ENCODE measurements at regions not wholly inside any gene's neighbourhood (a gene's known extent, or its start where the extent isn't known, plus 50 kb on each side); places are given as distances from the start of the nearest gene placed in this dataset.

GRCh38 chr4:187172340-187172761 is 448.7 kb upstream of the FAT1 start:
- DNase-seq (no peak), ATAC-seq (ENCODE audit: insufficient read depth, low FRiP score) (no peak)
- no peak overlapping the region for H3K4me3 ChIP-seq
- no peak overlapping the region for H3K9ac ChIP-seq (ENCODE audit: insufficient read depth in 1 of 2, low read length in 2 of 2)
- H3K9me3 ChIP-seq (ENCODE audit: control insufficient read depth in 4 of 4, insufficient read depth in 3 of 4, low read length in 3 of 4): peaks cover 0 to 5% (median 0%) of the 10 kb centered on the region in 4 donors
- H3K27ac ChIP-seq (ENCODE audit: low read depth in 1 of 2, low read length in 1 of 2): peak overlapping the region in 1 of 2 donors; percentile 1
- peaks cover 0 to 17% (median under 1%) of the 10 kb centered on the region in 5 donors for H3K4me1 ChIP-seq (ENCODE audit: control insufficient read depth in 5 of 5, insufficient read depth in 5 of 5, low read length in 5 of 5)
- TF ChIP-seq CTCF (IDR thresholded peaks at IDR 0.05; ENCODE audit: control extremely low read depth, extremely low read depth): no peak
- no peaks in the 10 kb centered on the region for H3K36me3 ChIP-seq (ENCODE audit: control insufficient read depth in 4 of 4, insufficient read depth in 4 of 4, low read length in 4 of 4)
- 53 to 62% methylated on average over 7 of the region's 7 CpGs for WGBS, 2 donors
- H3K27me3 ChIP-seq (ENCODE audit: control insufficient read depth in 3 of 3, insufficient read depth in 3 of 3, low read length in 2 of 3): no peaks in the 10 kb centered on the region

GRCh38 chr4:187174749-187175148 is 451.1 kb upstream of the FAT1 start:
- H3K27me3 ChIP-seq (ENCODE audit: control insufficient read depth in 3 of 3, insufficient read depth in 3 of 3, low read length in 2 of 3): no peaks in the 10 kb centered on the region
- H3K4me1 ChIP-seq (ENCODE audit: control insufficient read depth in 5 of 5, insufficient read depth in 5 of 5, low read length in 5 of 5): peaks cover 0 to 40% (median 1%) of the 10 kb centered on the region in 5 donors
- no peak overlapping the region for H3K4me3 ChIP-seq
- no peak overlapping the region for H3K9ac ChIP-seq (ENCODE audit: insufficient read depth in 1 of 2, low read length in 2 of 2)
- WGBS, 2 donors: 84 to 86% methylated on average over 8 of the region's 8 CpGs
- H3K36me3 ChIP-seq (ENCODE audit: control insufficient read depth in 4 of 4, insufficient read depth in 4 of 4, low read length in 4 of 4): no peaks in the 10 kb centered on the region
- DNase-seq (no peak), ATAC-seq (ENCODE audit: insufficient read depth, low FRiP score) (no peak)
- H3K27ac ChIP-seq (ENCODE audit: low read depth in 1 of 2, low read length in 1 of 2): no peak overlapping the region
- TF ChIP-seq CTCF (IDR thresholded peaks at IDR 0.05; ENCODE audit: control extremely low read depth, extremely low read depth): no peak
- peaks cover 0 to 5% (median 0%) of the 10 kb centered on the region in 4 donors for H3K9me3 ChIP-seq (ENCODE audit: control insufficient read depth in 4 of 4, insufficient read depth in 3 of 4, low read length in 3 of 4)

- H3K4me1 ChIP-seq (ENCODE audit: control insufficient read depth in 5 of 5, insufficient read depth in 5 of 5, low read length in 5 of 5): peaks cover 0 to 44% (median 1%) of the 10 kb centered on the region in 5 donors
- H3K36me3 ChIP-seq (ENCODE audit: control insufficient read depth in 4 of 4, insufficient read depth in 4 of 4, low read length in 4 of 4): no peaks in the 10 kb centered on the region
- no peaks in the 10 kb centered on the region for H3K27me3 ChIP-seq (ENCODE audit: control insufficient read depth in 3 of 3, insufficient read depth in 3 of 3, low read length in 2 of 3)
- no peak overlapping the region for H3K9ac ChIP-seq (ENCODE audit: insufficient read depth in 1 of 2, low read length in 2 of 2)
- DNase-seq (no peak), ATAC-seq (ENCODE audit: insufficient read depth, low FRiP score) (no peak)
- 82 to 83% methylated on average over 5 of the region's 5 CpGs for WGBS, 2 donors
- H3K9me3 ChIP-seq (ENCODE audit: control insufficient read depth in 4 of 4, insufficient read depth in 3 of 4, low read length in 3 of 4): peaks cover 0 to 5% (median 0%) of the 10 kb centered on the region in 4 donors
- TF ChIP-seq CTCF (IDR thresholded peaks at IDR 0.05; ENCODE audit: control extremely low read depth, extremely low read depth): no peak
- H3K27ac ChIP-seq (ENCODE audit: low read depth in 1 of 2, low read length in 1 of 2): no peak overlapping the region
- H3K4me3 ChIP-seq: no peak overlapping the region
Observed at GRCh38 chr4:187175197-187175596, 451.5 kb upstream of the FAT1 start.
